Pancreas (tissue), 10 donors: ENCODE measurements at regions not wholly inside any gene's neighbourhood (a gene's known extent, or its start where the extent isn't known, plus 50 kb on each side); places are given as distances from the start of the nearest gene placed in this dataset.

Experiments
- ATAC-seq, 4 donors: fragments of 200-7000 bp; cut with Tn5 transposase; one replicate each; pipeline versions ENCODE4 v1.8.0 to v1.9.1; 2020; ENCODE audit warnings: mild to moderate bottlenecking in 4 of 4, moderate library complexity in 4 of 4
- DNase-seq, 6 donors: peaks; one replicate each; pipeline ENCODE4 v3.0.0-alpha.2; 2020
- FAIRE-seq: peaks from 2 replicates; lab custom pipeline; 2012; peaks lifted over from hg19 to GRCh38; lab: Jason Lieb, UNC
- H3K27ac ChIP-seq, 4 donors: fragments of 200-600 bp; sonication (generic); 1 replicate in 3 of 4; 2 replicates in 1 of 4; pipeline versions ENCODE4 v1.5.0 to v1.8.0; 2020
- H3K27me3 ChIP-seq, 4 donors: fragments of 200-600 bp; one replicate each; pipeline ENCODE4 v1.8.0; 2021
- H3K36me3 ChIP-seq, 3 donors: fragments of 200-600 bp; sonication (generic) in 1 of 3; one replicate each; pipeline versions ENCODE4 v1.5.0 to v1.8.0; 2020 to 2021
- H3K4me1 ChIP-seq, 3 donors: fragments of 200-600 bp; one replicate each; pipeline ENCODE4 v1.8.0; 2021
- H3K4me3 ChIP-seq, 4 donors: fragments of 200-600 bp; sonication (generic) in 2 of 4; one replicate each; pipeline versions ENCODE4 v1.5.0 to v1.8.0; 2020 to 2021
- H3K9me3 ChIP-seq, 4 donors: fragments of 200-600 bp; one replicate each; pipeline ENCODE4 v1.8.0; 2021
- WGBS, 2 donors: extraction: QIAGEN DNeasy Blood & Tissue Kit; methylation state at CpG; one replicate each; pipeline ENCODE4 v1.1.7; 2013; 5-methylcytosine and 5-hydroxymethylcytosine counted together
- intact Hi-C, 3 donors: fragments of 100-400 bp; cut with DNase I; formaldehyde crosslinking; loops; one replicate each; pipeline versions ENCODE4 v1.11.1 to v1.14.2; 2022
- TF ChIP-seq, protein P1 (sequence below), 4 donors: fragments of 200-600 bp; sonication (generic) in 3 of 4; IDR thresholded peaks; one replicate each; pipeline versions ENCODE4 v1.5.0 to v1.8.0; 2021; ENCODE audit warnings: antibody characterized with exemption in 4 of 4
- donor health status: healthy with polysubstance abuse.
- donor health status: DM: no; HTN: no; CAD: no; lungs with moderate emphysema.
- donor health status: DM: no; HTN: no; CAD: no.
- donor health status: control.
- donor health status: control.
- donor health status: Bipolar disorder and iron deficiency.
- donor health status: DM: yes; HTN: yes; CAD: no.
- donor health status: DM: no; HTN: no; CAD: no.
- donor health status: DM: no; HTN: no; CAD: no.
- donor health status: DM: yes; HTN: yes; CAD: no.

GRCh38 chr18:25862881-25863600, 227.4 kb downstream of the SS18 start:
- Histone ChIP-seq H3K27me3 (no peaks in the 10 kb centered on the region), H3K36me3 (no peaks in the 10 kb centered on the region), H3K27ac (no peak overlapping the region), H3K9me3 (no peaks in the 10 kb centered on the region), H3K4me3 (no peak overlapping the region), H3K4me1 (no peaks in the 10 kb centered on the region)
- intact Hi-C loops: no loop called here
- WGBS, 2 donors: 65 to 73% methylated on average over 9 of the region's 9 CpGs
- TF ChIP-seq, protein P1, sequence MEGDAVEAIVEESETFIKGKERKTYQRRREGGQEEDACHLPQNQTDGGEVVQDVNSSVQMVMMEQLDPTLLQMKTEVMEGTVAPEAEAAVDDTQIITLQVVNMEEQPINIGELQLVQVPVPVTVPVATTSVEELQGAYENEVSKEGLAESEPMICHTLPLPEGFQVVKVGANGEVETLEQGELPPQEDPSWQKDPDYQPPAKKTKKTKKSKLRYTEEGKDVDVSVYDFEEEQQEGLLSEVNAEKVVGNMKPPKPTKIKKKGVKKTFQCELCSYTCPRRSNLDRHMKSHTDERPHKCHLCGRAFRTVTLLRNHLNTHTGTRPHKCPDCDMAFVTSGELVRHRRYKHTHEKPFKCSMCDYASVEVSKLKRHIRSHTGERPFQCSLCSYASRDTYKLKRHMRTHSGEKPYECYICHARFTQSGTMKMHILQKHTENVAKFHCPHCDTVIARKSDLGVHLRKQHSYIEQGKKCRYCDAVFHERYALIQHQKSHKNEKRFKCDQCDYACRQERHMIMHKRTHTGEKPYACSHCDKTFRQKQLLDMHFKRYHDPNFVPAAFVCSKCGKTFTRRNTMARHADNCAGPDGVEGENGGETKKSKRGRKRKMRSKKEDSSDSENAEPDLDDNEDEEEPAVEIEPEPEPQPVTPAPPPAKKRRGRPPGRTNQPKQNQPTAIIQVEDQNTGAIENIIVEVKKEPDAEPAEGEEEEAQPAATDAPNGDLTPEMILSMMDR (IDR thresholded peaks at IDR 0.05): no peak
- DNase-seq (no peak), FAIRE-seq (no peak), ATAC-seq (no peak)

DNA sequence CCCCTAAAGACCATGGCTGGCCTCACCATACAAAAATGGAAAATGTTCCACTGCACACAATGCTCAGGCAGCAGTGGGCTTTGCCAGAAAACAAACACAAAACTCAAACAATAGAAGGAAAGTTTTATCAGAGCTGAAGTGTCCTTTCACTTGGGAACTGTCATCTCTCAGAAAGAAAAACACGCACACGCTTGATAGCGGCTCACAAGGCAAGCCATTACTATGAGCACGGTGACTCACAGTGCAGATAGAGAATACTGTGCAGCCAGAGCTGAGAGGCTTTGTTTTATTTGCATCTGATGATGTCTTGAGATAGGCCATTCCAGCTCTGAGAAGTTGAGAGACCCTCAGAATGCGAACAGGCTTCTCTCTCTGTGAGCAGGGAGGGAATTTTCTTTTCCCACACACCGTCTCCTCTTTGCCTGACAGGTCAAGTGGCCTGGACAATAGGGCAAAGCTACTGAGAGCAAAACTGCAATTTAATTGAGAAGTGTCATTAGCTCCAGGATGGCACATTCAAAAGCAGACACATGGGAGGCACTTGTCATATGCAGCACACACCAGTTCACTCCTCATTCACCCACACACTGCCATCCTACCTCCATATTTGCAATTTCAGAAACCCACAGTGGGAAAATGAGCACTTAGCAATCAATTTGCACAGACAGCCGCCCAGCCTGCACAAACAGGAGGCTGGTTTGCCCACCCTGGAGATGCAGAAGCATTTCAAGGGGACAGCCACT, 236.6 kb downstream of the SS18 start:
- Histone ChIP-seq H3K36me3 (no peaks in the 10 kb centered on the region), H3K4me3 (no peak overlapping the region), H3K27me3 (no peaks in the 10 kb centered on the region), H3K9me3 (no peaks in the 10 kb centered on the region), H3K4me1 (no peaks in the 10 kb centered on the region), H3K27ac (no peak overlapping the region)
- TF ChIP-seq, protein P1 (IDR thresholded peaks at IDR 0.05): no peak
- ATAC-seq (no peak), DNase-seq (no peak), FAIRE-seq (no peak)
- intact Hi-C loops: no loop called here
- WGBS, 2 donors: 47 to 50% methylated on average over 7 of the region's 7 CpGs

DNA sequence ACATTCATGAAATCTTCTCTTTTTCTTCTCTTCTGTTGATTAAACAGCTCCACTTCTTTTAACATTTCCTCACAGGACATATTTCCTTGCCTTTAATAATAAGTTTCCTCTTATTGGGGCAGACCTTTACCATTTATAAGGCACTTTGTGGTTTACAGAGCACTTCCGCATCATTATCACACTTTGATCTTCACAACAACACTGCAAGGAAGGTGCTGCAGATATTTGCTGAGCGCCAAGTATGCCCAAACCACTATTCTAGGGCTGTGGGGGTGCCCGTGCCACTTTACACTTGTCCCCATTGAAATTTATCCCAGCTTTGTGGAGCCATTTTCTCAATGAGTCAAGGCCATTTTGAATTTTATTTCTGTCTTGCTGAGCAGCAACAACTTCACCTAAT, 246.6 kb downstream of the SS18 start:
- TF ChIP-seq, protein P1 (IDR thresholded peaks at IDR 0.05): no peak
- H3K27ac ChIP-seq: no peak overlapping the region
- H3K36me3 ChIP-seq: no peaks in the 10 kb centered on the region
- no peaks in the 10 kb centered on the region for H3K4me1 ChIP-seq
- H3K27me3 ChIP-seq: no peaks in the 10 kb centered on the region
- no peak for DNase-seq
- ATAC-seq: no peak
- no peak for FAIRE-seq
- WGBS, 2 donors: 75 to 84% methylated on average over 3 of the region's 3 CpGs
- intact Hi-C loops: no loop called here
- no peaks in the 10 kb centered on the region for H3K9me3 ChIP-seq
- H3K4me3 ChIP-seq: no peak overlapping the region

GRCh38 chr18:25842665-25843064, 247.7 kb downstream of the SS18 start:
- 37 to 46% methylated on average over 1 of the region's 1 CpG for WGBS, 2 donors
- H3K9me3 ChIP-seq: no peaks in the 10 kb centered on the region

More at GRCh38 chr18:25842665-25843064, 247.7 kb downstream of the SS18 start:
- ATAC-seq (no peak), DNase-seq (no peak), FAIRE-seq (no peak)
- TF ChIP-seq, protein P1 (IDR thresholded peaks at IDR 0.05): no peak
- Histone ChIP-seq H3K4me3 (no peak overlapping the region), H3K27ac (no peak overlapping the region), H3K36me3 (no peaks in the 10 kb centered on the region), H3K4me1 (no peaks in the 10 kb centered on the region), H3K27me3 (no peaks in the 10 kb centered on the region)
- intact Hi-C loops: no loop called here
